GM12801 (cell line): ENCODE measurements at regions not wholly inside any gene's neighbourhood (a gene's known extent, or its start where the extent isn't known, plus 50 kb on each side); places are given as distances from the start of the nearest gene placed in this dataset.

ENCODE experiments used
- TF ChIP-seq, protein P1 (sequence below): IDR thresholded peaks from one replicate; pipeline ENCODE4 v1.5.1; 2011; ENCODE audit warnings: control low read depth; ENCODE audit not compliant: insufficient read length; ENCODE audit errors: extremely low read depth

GRCh38 chr16:65576139-65576538 lies 454.3 kb upstream of the CDH11 start:
- TF ChIP-seq, protein P1, sequence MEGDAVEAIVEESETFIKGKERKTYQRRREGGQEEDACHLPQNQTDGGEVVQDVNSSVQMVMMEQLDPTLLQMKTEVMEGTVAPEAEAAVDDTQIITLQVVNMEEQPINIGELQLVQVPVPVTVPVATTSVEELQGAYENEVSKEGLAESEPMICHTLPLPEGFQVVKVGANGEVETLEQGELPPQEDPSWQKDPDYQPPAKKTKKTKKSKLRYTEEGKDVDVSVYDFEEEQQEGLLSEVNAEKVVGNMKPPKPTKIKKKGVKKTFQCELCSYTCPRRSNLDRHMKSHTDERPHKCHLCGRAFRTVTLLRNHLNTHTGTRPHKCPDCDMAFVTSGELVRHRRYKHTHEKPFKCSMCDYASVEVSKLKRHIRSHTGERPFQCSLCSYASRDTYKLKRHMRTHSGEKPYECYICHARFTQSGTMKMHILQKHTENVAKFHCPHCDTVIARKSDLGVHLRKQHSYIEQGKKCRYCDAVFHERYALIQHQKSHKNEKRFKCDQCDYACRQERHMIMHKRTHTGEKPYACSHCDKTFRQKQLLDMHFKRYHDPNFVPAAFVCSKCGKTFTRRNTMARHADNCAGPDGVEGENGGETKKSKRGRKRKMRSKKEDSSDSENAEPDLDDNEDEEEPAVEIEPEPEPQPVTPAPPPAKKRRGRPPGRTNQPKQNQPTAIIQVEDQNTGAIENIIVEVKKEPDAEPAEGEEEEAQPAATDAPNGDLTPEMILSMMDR = no peak

DNA sequence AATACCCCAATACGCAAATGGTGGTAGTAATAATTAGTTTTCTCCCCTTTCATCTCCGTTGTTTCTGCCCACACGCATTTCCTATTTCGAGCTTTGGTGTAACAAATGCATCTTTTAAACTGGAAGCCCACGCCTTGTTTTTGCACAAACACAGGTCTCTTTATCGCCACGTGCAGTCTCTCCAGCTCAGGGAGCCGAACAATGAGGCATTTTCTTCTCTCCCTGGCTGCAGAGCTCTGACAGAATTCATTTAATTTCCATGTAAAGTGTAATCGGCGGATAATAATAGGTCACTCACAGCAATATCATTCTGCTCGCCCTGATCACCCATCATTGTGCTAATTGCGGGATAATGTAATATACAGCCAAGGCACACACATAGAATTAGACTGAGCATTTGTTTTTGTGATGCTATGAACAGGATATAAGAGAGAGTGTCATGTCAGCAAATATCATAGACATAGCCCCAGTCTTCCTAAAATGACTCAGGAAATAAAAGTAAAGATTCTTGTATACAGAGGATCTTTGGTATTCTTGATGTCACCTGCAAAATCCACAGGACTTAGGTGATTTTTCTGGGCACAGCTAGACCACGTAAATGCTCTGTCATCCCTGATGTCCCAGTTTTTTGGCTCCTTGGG lies 452.6 kb upstream of the CDH11 start:
- TF ChIP-seq, protein P1 = no peak

- TF ChIP-seq, protein P1 = no peak
These were observed 450.3 kb upstream of the CDH11 start for GRCh38 chr16:65572156-65572555.

DNA sequence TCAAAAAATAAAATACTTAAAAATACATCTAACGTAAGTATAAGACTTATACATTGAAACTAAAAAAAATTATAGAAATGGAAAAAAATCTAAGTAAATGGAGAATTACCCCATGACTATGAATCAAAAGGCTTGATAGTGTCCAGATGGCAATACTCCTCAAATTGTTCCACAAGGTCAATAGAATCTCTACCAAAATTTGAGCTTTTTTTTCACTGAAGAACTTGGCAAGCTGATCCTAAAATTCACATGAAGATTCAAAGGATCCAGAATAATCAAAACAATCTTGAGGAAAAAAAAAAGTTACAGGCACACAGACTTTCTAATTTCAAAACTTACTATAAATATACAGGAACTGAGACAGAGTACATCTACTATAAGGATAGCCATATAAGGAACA lies 448.4 kb upstream of the CDH11 start:
- TF ChIP-seq, protein P1 = no peak

DNA sequence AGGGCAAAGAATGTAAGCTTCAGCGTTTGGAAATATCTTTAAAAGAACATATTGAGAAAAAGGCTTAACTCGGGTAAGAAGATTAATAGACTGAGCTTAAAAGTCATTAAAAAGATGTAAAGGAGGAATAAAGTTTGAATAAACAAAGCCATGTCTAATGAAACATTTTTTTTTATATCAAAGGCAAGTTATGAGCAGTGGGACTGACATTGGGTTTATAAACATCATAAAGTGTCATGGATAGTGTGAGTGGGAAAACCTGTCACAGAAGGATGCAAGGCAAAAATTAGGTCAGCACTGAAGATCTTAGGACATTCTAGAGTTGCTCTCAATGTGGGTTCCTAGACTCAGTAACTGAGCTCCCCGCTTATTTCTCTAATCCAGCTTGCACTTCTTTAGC lies 438.0 kb upstream of the CDH11 start:
- TF ChIP-seq, protein P1 = no peak

GRCh38 chr16:65548470-65548869 lies 426.6 kb upstream of the CDH11 start:
- TF ChIP-seq, protein P1 = no peak

- TF ChIP-seq, protein P1 = no peak
These were observed 426.0 kb upstream of the CDH11 start for GRCh38 chr16:65547772-65548446.
